ENCODE measurements at regions not wholly inside any gene's neighbourhood (a gene's known extent, or its start where the extent isn't known, plus 50 kb on each side); places are given as distances from the start of the nearest gene placed in this dataset.

DNA sequence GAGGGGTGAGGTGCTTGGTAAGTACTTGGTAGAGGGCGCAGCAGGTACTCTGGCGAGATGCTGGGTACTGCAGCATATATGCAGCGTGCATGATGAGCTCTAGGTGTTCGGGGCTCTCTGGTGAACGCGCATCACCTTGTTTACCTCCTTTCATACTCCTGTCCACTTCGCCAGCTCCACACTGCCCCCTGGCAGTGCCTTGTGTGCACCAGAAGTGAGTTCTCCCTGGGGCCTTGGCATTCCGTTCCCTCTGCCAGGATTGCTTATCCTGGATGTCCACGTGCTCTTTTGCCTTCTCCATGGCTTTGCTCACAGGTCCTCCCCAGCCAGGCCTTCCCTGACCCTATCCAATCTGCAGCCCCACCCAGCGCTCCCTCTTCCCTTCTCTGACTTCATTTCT, 154.2 kb downstream of the MRM1 start:
- no peaks in the 10 kb centered on the region for H3K36me3 Mint-ChIP-seq (ENCODE audit: insufficient read depth)
- DNase-seq (ENCODE audit: low spot score, unreplicated experiment) = no peak
- no peak overlapping the region for H3K27ac Mint-ChIP-seq
- no peak overlapping the region for H3K4me3 Mint-ChIP-seq (ENCODE audit: low read depth)
- TF ChIP-seq, protein P1, sequence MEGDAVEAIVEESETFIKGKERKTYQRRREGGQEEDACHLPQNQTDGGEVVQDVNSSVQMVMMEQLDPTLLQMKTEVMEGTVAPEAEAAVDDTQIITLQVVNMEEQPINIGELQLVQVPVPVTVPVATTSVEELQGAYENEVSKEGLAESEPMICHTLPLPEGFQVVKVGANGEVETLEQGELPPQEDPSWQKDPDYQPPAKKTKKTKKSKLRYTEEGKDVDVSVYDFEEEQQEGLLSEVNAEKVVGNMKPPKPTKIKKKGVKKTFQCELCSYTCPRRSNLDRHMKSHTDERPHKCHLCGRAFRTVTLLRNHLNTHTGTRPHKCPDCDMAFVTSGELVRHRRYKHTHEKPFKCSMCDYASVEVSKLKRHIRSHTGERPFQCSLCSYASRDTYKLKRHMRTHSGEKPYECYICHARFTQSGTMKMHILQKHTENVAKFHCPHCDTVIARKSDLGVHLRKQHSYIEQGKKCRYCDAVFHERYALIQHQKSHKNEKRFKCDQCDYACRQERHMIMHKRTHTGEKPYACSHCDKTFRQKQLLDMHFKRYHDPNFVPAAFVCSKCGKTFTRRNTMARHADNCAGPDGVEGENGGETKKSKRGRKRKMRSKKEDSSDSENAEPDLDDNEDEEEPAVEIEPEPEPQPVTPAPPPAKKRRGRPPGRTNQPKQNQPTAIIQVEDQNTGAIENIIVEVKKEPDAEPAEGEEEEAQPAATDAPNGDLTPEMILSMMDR (IDR thresholded peaks at IDR 0.05; ENCODE audit: unreplicated experiment) = peak; percentile 47
- peaks cover 3% of the 10 kb centered on the region for H3K9me3 Mint-ChIP-seq (ENCODE audit: low read depth)
- peaks cover 10% of the 10 kb centered on the region for H3K27me3 Mint-ChIP-seq
- H3K4me1 Mint-ChIP-seq (ENCODE audit: low read depth) = peaks cover 10% of the 10 kb centered on the region

DNA sequence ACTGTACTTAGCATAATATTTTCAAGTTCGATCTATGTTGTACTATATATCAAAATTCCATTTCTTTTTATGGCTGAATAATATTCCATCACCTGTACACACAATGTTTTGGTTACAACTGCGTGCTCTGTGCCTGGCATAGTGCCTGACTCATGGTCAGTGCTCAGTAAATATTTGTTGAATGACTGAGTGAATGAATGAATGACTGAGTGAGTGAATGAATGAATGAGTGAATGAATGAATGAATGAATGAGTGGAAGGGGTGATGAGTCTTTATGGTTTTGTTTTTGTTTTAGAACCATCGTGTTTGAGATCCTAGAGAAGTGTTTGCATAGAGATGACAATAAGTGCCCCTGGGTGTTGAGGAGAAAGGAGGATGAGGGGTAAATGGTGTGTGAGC, 155.3 kb downstream of the MRM1 start:
- H3K27ac Mint-ChIP-seq = no peak overlapping the region
- peaks cover 11% of the 10 kb centered on the region for H3K27me3 Mint-ChIP-seq
- no peaks in the 10 kb centered on the region for H3K36me3 Mint-ChIP-seq (ENCODE audit: insufficient read depth)
- H3K4me3 Mint-ChIP-seq (ENCODE audit: low read depth) = no peak overlapping the region
- TF ChIP-seq, protein P1 (IDR thresholded peaks at IDR 0.05; ENCODE audit: unreplicated experiment) = no peak
- H3K4me1 Mint-ChIP-seq (ENCODE audit: low read depth) = peaks cover 9% of the 10 kb centered on the region
- H3K9me3 Mint-ChIP-seq (ENCODE audit: low read depth) = peaks cover 3% of the 10 kb centered on the region
- no peak for DNase-seq (ENCODE audit: low spot score, unreplicated experiment)

DNA sequence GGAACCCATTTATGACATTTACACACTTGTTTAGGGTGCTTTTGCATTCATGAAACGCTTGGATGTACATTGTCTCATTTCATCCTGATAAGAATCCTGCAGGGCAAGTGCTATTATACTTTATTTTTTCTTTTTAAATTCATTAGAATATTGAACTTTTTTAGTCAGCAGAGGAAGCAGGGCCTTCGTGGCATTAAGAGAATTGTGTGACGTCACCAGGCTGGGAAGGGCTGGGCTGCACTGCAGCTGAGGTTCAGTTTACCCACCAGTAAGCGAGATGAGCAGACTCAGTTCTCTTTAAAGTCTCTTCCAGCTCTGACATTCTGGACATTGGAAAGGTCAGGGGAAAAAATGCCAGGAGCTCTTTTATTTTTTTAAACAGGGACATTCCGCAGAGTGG, 159.0 kb downstream of the MRM1 start:
- Mint-ChIP-seq H3K4me1 (ENCODE audit: low read depth) (peaks cover 15% of the 10 kb centered on the region), H3K36me3 (ENCODE audit: insufficient read depth) (no peaks in the 10 kb centered on the region), H3K9me3 (ENCODE audit: low read depth) (peaks cover 3% of the 10 kb centered on the region), H3K27ac (no peak overlapping the region), H3K27me3 (peaks cover 5% of the 10 kb centered on the region), H3K4me3 (ENCODE audit: low read depth) (no peak overlapping the region)
- DNase-seq (ENCODE audit: low spot score, unreplicated experiment) = no peak
- TF ChIP-seq, protein P1 (IDR thresholded peaks at IDR 0.05; ENCODE audit: unreplicated experiment) = no peak

DNA sequence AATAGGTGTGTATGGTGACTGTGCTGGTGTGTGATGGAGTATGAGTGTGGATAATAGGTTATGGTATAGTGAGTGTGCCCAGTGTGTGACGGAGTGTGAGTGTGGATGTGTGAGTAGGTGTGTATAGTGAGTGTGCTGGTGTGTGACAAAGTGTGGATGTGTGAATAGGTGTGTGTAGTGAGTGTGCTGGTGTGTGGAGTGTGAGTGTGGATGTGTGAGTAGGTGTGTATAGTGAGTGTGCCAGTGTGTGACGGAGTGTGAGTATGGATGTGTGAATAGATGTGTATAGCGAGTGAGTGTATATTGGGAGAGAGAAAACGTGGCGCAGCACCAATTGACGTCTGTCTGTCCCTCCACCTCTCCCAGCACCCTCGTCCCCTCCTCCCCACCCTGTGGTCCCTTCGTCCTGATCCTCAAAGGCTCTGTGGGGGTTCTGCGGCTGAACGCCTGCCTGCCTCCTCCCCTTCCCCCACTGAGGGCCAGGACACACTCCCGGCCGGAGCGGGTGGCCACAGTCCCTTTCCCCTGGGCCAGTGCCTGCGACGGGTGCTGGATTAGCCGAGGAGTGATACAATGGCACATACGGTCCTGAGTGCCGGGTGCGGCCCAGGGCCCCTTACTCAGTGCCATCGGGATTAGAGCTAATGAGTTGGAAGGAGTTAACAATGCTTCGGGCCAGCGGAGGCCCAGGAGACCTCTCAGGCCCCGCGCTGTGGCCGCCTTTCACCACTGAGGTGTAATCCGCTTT, 160.0 kb downstream of the MRM1 start:
- Mint-ChIP-seq H3K36me3 (ENCODE audit: insufficient read depth) (no peaks in the 10 kb centered on the region), H3K4me3 (ENCODE audit: low read depth) (no peak overlapping the region), H3K4me1 (ENCODE audit: low read depth) (peaks cover 23% of the 10 kb centered on the region), H3K27ac (no peak overlapping the region), H3K9me3 (ENCODE audit: low read depth) (peaks cover 3% of the 10 kb centered on the region), H3K27me3 (peaks cover 5% of the 10 kb centered on the region)
- no peak for DNase-seq (ENCODE audit: low spot score, unreplicated experiment)
- TF ChIP-seq, protein P1 (IDR thresholded peaks at IDR 0.05; ENCODE audit: unreplicated experiment) = no peak

DNA sequence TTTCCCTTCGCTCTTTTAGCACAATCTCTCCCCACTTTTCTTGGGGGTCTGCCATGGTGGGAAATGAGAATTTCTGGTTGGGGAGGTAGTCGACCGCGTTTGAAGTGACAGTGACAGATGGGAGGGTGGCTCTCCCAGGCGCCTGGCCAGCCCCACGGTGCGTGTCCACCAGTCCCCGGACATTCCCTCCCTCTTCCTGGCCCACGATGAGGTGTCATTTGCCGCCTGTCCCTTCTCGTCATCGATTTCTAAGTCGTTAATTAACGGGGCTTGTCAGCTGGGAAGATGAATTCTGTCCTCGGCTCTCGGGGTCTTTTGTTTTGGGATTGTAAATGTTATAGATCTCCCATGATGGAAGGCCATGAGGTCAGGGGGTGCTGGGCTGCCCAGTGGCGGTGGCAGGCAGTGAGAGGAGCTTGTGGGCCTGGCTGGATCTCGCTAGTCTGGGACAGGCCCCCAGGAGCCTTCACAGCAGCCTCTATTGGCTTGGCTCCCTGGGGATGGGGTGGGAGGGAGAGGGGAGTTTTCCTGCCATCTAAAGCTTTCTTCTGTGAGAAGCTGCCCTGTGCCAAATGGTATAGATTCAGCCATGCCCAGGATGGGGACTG, 164.2 kb downstream of the MRM1 start:
- TF ChIP-seq, protein P1 (IDR thresholded peaks at IDR 0.05; ENCODE audit: unreplicated experiment) = no peak
- DNase-seq (ENCODE audit: low spot score, unreplicated experiment) = no peak
- no peaks in the 10 kb centered on the region for H3K36me3 Mint-ChIP-seq (ENCODE audit: insufficient read depth)
- H3K9me3 Mint-ChIP-seq (ENCODE audit: low read depth) = no peaks in the 10 kb centered on the region
- H3K27me3 Mint-ChIP-seq = peaks cover 5% of the 10 kb centered on the region
- no peak overlapping the region for H3K4me3 Mint-ChIP-seq (ENCODE audit: low read depth)
- H3K4me1 Mint-ChIP-seq (ENCODE audit: low read depth) = peaks cover 28% of the 10 kb centered on the region
- no peak overlapping the region for H3K27ac Mint-ChIP-seq
